ENCODE measurements at regions not wholly inside any gene's neighbourhood (a gene's known extent, or its start where the extent isn't known, plus 50 kb on each side); places are given as distances from the start of the nearest gene placed in this dataset.

GRCh38 chr13:60627071-60627686 lies 230.2 kb downstream of the TDRD3 start:
- Histone ChIP-seq H3K23me2 (ENCODE audit: low read depth, low read length) (no peaks in the 10 kb centered on the region; the same call in 1 of the 2 replicates), H3K36me3 (ENCODE audit: control insufficient read depth in 2 of 4, insufficient read depth in 4 of 4, low read length in 3 of 4) (no peaks in the 10 kb centered on the region), H3K14ac (ENCODE audit: insufficient read length) (no peak overlapping the region), H3K27me3 (replicated peaks in 1 of 4; ENCODE audit: control insufficient read depth in 3 of 4, extremely low read depth in 1 of 4, insufficient read depth in 3 of 4, low read length in 3 of 4) (no peaks in the 10 kb centered on the region), H3K27ac (ENCODE audit: low read depth, low read length) (no peak overlapping the region), H3K9me3 (ENCODE audit: insufficient read depth in 2 of 2, low read depth in 1 of 2, low read length in 1 of 2) (no peaks in the 10 kb centered on the region), H4K20me1 (replicated peaks in 1 of 2; ENCODE audit: control insufficient read depth in 1 of 2, insufficient read depth in 2 of 2, low read length in 2 of 2) (no peaks in the 10 kb centered on the region), H3K4me1 (replicated peaks in 1 of 4; ENCODE audit: control insufficient read depth in 3 of 4, insufficient read depth in 4 of 4, low read length in 3 of 4) (peaks cover 0 to 3% (median 3%) of the 10 kb centered on the region in 4 experiments; a peak in 3 of 7 replicates), H3K4me2 (ENCODE audit: insufficient read depth in 1 of 2, low read depth in 2 of 2, low read length in 2 of 2) (no peak overlapping the region), H2BK12ac (ENCODE audit: low read depth, low read length) (no peak overlapping the region; the same call in 1 of the 2 replicates), H3K23ac (ENCODE audit: insufficient read length) (no peak overlapping the region), H3K18ac (ENCODE audit: extremely low read depth, low read length) (no peak overlapping the region), H4K91ac (replicated peaks; ENCODE audit: insufficient read length, low read length) (no peak overlapping the region), H3K4me3 (ENCODE audit: extremely low read depth in 1 of 4, insufficient read depth in 2 of 4, low read depth in 3 of 4, low read length in 4 of 4) (no peak overlapping the region), H3K56ac (replicated peaks; ENCODE audit: insufficient read length, low read depth, low read length) (no peak overlapping the region), H2BK15ac (ENCODE audit: low read length) (no peak overlapping the region), H3K9ac (replicated peaks in 1 of 4; ENCODE audit: extremely low read depth in 1 of 4, low read depth in 3 of 4, low read length in 3 of 4) (no peak overlapping the region), H2BK120ac (replicated peaks; ENCODE audit: low read depth, low read length) (no peak overlapping the region), H3K79me1 (ENCODE audit: low read depth, low read length) (no peaks in the 10 kb centered on the region), H3K79me2 (ENCODE audit: control insufficient read depth in 1 of 2, insufficient read depth in 2 of 2, low read length in 2 of 2) (no peaks in the 10 kb centered on the region), H2BK20ac (ENCODE audit: low read length) (no peak overlapping the region), H2AK5ac (ENCODE audit: low read depth, low read length) (no peak overlapping the region), H4K5ac (ENCODE audit: insufficient read length, low read depth, low read length) (no peak overlapping the region), H2BK5ac (ENCODE audit: low read depth, low read length) (no peak overlapping the region), H3K4ac (replicated peaks; ENCODE audit: insufficient read length, low read depth, low read length) (no peak overlapping the region), H2AFZ (ENCODE audit: low read length) (peak overlapping the region; percentile 36; the same call in 1 of the 2 replicates), H4K8ac (ENCODE audit: extremely low read depth, insufficient read depth, low read length) (no peak overlapping the region)
- FAIRE-seq (peak; percentile 98), DNase-seq (ENCODE audit: low read depth in 1 of 2, low spot score in 2 of 2) (peak; percentile 34 to 83)
- POLR2A ChIA-PET (ENCODE audit: partially characterized antibody): no interaction called here
- WGBS, 2 experiments (ENCODE audit: extremely low coverage in 1 of 2, insufficient coverage in 1 of 2, insufficient read length in 1 of 2, insufficient replicate concordance in 2 of 2, low coverage in 1 of 2, low lambda C conversion rate in 2 of 2, missing lambda C conversion rate in 1 of 2): 48% methylated on average over 8 of the region's 8 CpGs; no CpG with 5 or more reads in 1 of the 2 experiments
- CTCF ChIA-PET (ENCODE audit: partially characterized antibody): interaction anchor here (0.7 to 5.0 kb wide), 52 partner anchors 10 to 1059 kb away, joined by 3 to 31 read pairs (median 4); no protein-coding TSS in a partner anchor
- TF ChIP-seq BACH1 (IDR thresholded peaks at IDR 0.05; ENCODE audit: low read length): no peak
